B cell (primary cell): ENCODE measurements at regions not wholly inside any gene's neighbourhood (a gene's known extent, or its start where the extent isn't known, plus 50 kb on each side); places are given as distances from the start of the nearest gene placed in this dataset.

Source experiments
- CTCF ChIP-seq: fragments of 200-600 bp; IDR thresholded peaks from one replicate; pipeline ENCODE4 v1.8.0; 2022; ENCODE audit warnings: antibody characterized with exemption, mild to moderate bottlenecking
- EZH2 ChIP-seq: IDR thresholded peaks from 2 replicates; pipeline ENCODE4 v1.6.1; 2012; ENCODE audit warnings: borderline replicate concordance, low read depth, mild to moderate bottlenecking, moderate library complexity, low read length; ENCODE audit not compliant: insufficient read depth, poor library complexity, severe bottlenecking

- no peak for TF ChIP-seq CTCF
- TF ChIP-seq EZH2, result no peak
Observed at GRCh38 chr9:118418887-118419565, 714.8 kb downstream of the TLR4 start.
